IMR-90 (cell line): ENCODE measurements at regions not wholly inside any gene's neighbourhood (a gene's known extent, or its start where the extent isn't known, plus 50 kb on each side); places are given as distances from the start of the nearest gene placed in this dataset.

Source experiments
- ATAC-seq: fragments of 200-7000 bp; cut with Tn5 transposase; 2 replicates; pipeline ENCODE4 v1.9.1; 2020; ENCODE audit warnings: low read depth, mild to moderate bottlenecking, moderate library complexity
- BruUV-seq: library from RNA; stranded (reverse); fragments of 400-500 nt; replicated peaks from 2 replicates; lab custom pipeline; 2021; lab: Mats Ljungman, UMichigan
- CTCF ChIA-PET: fragments of 300-600 bp; formaldehyde crosslinking; extraction: SDS; loops from one replicate; lab custom pipeline; 2021; ENCODE audit warnings: antibody characterized with exemption; lab: Yijun Ruan, JAX
- POLR2A ChIA-PET: fragments of 300-600 bp; sonication (Branson Sonifier 250); formaldehyde crosslinking; loops from one replicate; lab custom pipeline; 2022; ENCODE audit warnings: antibody characterized with exemption; ENCODE audit not compliant: unreplicated experiment; lab: Charles Lee
- DNase-seq: peaks from one replicate; pipeline ENCODE4 v3.0.0; 2013
- H2AFZ ChIP-seq: replicated peaks from 2 replicates; pipeline ENCODE3; 2013; ENCODE audit warnings: low read length, mild to moderate bottlenecking; ENCODE audit not compliant: poor library complexity
- H2AK5ac ChIP-seq: 2 replicates; pipeline ENCODE4 v1.6.1; 2013; ENCODE audit warnings: low read depth, low read length, inconsistent platforms
- H2AK9ac ChIP-seq: replicated peaks from 2 replicates; pipeline ENCODE3; 2013; ENCODE audit warnings: mild to moderate bottlenecking, low read depth, low read length, moderate library complexity; ENCODE audit not compliant: poor library complexity
- H2BK120ac ChIP-seq: 2 replicates; pipeline ENCODE4 v1.6.1; 2013; ENCODE audit warnings: low read depth, low read length, inconsistent platforms
- H2BK15ac ChIP-seq: 3 replicates; pipeline ENCODE4 v1.6.1; 2013; ENCODE audit warnings: low read depth, low read length, inconsistent platforms
- H2BK20ac ChIP-seq: 2 replicates; pipeline ENCODE4 v1.6.1; 2013; ENCODE audit warnings: low read depth, mild to moderate bottlenecking, inconsistent platforms, low read length, moderate library complexity
- H2BK5ac ChIP-seq: 2 replicates; pipeline ENCODE4 v1.6.1; 2013; ENCODE audit warnings: mild to moderate bottlenecking, low read depth, low read length, inconsistent platforms; ENCODE audit not compliant: poor library complexity, severe bottlenecking
- H3K14ac ChIP-seq: replicated peaks from 2 replicates; pipeline ENCODE4 v1.6.1; 2013; ENCODE audit warnings: low read depth, low read length, inconsistent platforms
- H3K18ac ChIP-seq: 2 replicates; pipeline ENCODE4 v1.6.1; 2013; ENCODE audit warnings: low read depth, low read length, control low read depth
- H3K23ac ChIP-seq: 2 replicates; pipeline ENCODE4 v1.6.1; 2013; ENCODE audit warnings: low read depth, low read length, inconsistent platforms
- H3K27ac ChIP-seq: 2 replicates; pipeline ENCODE4 v1.5.1; 2013; ENCODE audit warnings: mild to moderate bottlenecking, control low read depth, low read length; ENCODE audit not compliant: insufficient read depth
- H3K27me3 ChIP-seq: 2 replicates; pipeline ENCODE4 v1.6.1; 2013; ENCODE audit warnings: low read length; ENCODE audit not compliant: control insufficient read depth, insufficient read depth
- H3K36me3 ChIP-seq: 2 replicates; pipeline ENCODE4 v1.6.1; 2013; ENCODE audit warnings: low read length, mixed read lengths; ENCODE audit not compliant: control insufficient read depth, insufficient read depth
- H3K4ac ChIP-seq: 2 replicates; pipeline ENCODE4 v1.6.1; 2013; ENCODE audit warnings: low read depth, low read length, inconsistent platforms
- H3K4me1 ChIP-seq: 2 replicates; pipeline ENCODE4 v1.6.1; 2013; ENCODE audit warnings: low read length, mixed read lengths; ENCODE audit not compliant: control insufficient read depth, insufficient read depth
- H3K4me2 ChIP-seq: 2 replicates; pipeline ENCODE4 v1.6.1; 2013; ENCODE audit warnings: low read depth, mild to moderate bottlenecking, control low read depth, low read length, moderate library complexity
- H3K4me3 ChIP-seq: 2 replicates; pipeline ENCODE4 v1.5.1; 2013; ENCODE audit warnings: low read depth, mild to moderate bottlenecking, control low read depth, low read length, moderate library complexity; ENCODE audit not compliant: insufficient read depth
- H3K56ac ChIP-seq: 2 replicates; pipeline ENCODE4 v1.6.1; 2013; ENCODE audit warnings: low read length, inconsistent platforms; ENCODE audit not compliant: insufficient read depth; ENCODE audit errors: extremely low read depth
- H3K79me1 ChIP-seq, 2 experiments: 2 replicates each; pipeline ENCODE4 v1.6.1; 2013; ENCODE audit warnings: low read length in 2 of 2, inconsistent platforms in 1 of 2, low read depth in 1 of 2
- H3K9ac ChIP-seq: 2 replicates; pipeline ENCODE4 v1.6.1; 2013; ENCODE audit warnings: low read depth, low read length, control low read depth
- H3K9me1 ChIP-seq: 2 replicates; pipeline ENCODE4 v1.6.1; 2013; ENCODE audit warnings: low read length, inconsistent platforms; ENCODE audit not compliant: insufficient read depth
- H3K9me3 ChIP-seq: 2 replicates; pipeline ENCODE4 v1.6.1; 2013; ENCODE audit warnings: low read length; ENCODE audit not compliant: control insufficient read depth, insufficient read depth
- H4K20me1 ChIP-seq: 2 replicates; pipeline ENCODE4 v1.6.1; 2013; ENCODE audit warnings: low read length, inconsistent platforms; ENCODE audit not compliant: insufficient read depth
- H4K5ac ChIP-seq: 2 replicates; pipeline ENCODE4 v1.6.1; 2013; ENCODE audit warnings: mild to moderate bottlenecking, low read depth, low read length, control low read depth
- H4K8ac ChIP-seq, 2 experiments: 2 replicates each; pipeline ENCODE4 v1.6.1; 2013; ENCODE audit warnings: low read depth in 2 of 2, low read length in 2 of 2, control low read depth in 1 of 2, inconsistent platforms in 1 of 2
- H4K91ac ChIP-seq: 2 replicates; pipeline ENCODE4 v1.6.1; 2013; ENCODE audit warnings: low read depth, low read length, inconsistent platforms; ENCODE audit not compliant: insufficient read depth
- CTCF ChIP-seq: conservative IDR thresholded peaks from 2 replicates; pipeline ENCODE4 v1.5.1; 2012; ENCODE audit warnings: mild to moderate bottlenecking, low read depth, low read length, improper control_type of control experiment
- FOS ChIP-seq: fragments of 150-350 bp; IDR thresholded peaks from 2 replicates; pipeline ENCODE4 v1.6.1; 2016; ENCODE audit warnings: low read depth, low read length
- MAFK ChIP-seq: IDR thresholded peaks from 2 replicates; pipeline ENCODE4 v1.6.1; 2012; ENCODE audit warnings: low read depth, low read length, improper control_type of control experiment
- MAZ ChIP-seq: IDR thresholded peaks from 2 replicates; pipeline ENCODE4 v1.6.1; 2012; ENCODE audit warnings: low read depth, mild to moderate bottlenecking, low read length, improper control_type of control experiment, moderate library complexity, borderline replicate concordance
- MXI1 ChIP-seq: IDR thresholded peaks from 2 replicates; pipeline ENCODE4 v1.6.1; 2012; ENCODE audit warnings: low read depth, mild to moderate bottlenecking, low read length, moderate library complexity, borderline replicate concordance
- NFE2L2 ChIP-seq: fragments of 150-350 bp; IDR thresholded peaks from 2 replicates; pipeline ENCODE4 v1.6.1; 2016; ENCODE audit warnings: low read depth, mild to moderate bottlenecking, low read length
- POLR2A ChIP-seq: IDR thresholded peaks from 2 replicates; pipeline ENCODE4 v1.6.1; 2012; ENCODE audit warnings: mild to moderate bottlenecking, low read depth, low read length
- RCOR1 ChIP-seq: IDR thresholded peaks from 2 replicates; pipeline ENCODE4 v1.6.1; 2012; ENCODE audit warnings: mild to moderate bottlenecking, low read length, improper control_type of control experiment; ENCODE audit not compliant: insufficient replicate concordance
- RFX5 ChIP-seq: IDR thresholded peaks from 2 replicates; pipeline ENCODE4 v1.8.0; 2012; ENCODE audit warnings: low read depth, mild to moderate bottlenecking, low read length, moderate library complexity
- WGBS, 2 experiments: methylation state at CpG; one replicate each; pipeline versions ENCODE4 v1.1.5 to v1.1.7; 2013; ENCODE audit warnings: missing lambda C conversion rate in 2 of 2; ENCODE audit not compliant: insufficient read length in 1 of 2; ENCODE audit errors: extremely low coverage in 2 of 2; 5-methylcytosine and 5-hydroxymethylcytosine counted together
- dilution Hi-C: fragments of 300-500 bp; cut with HindIII; formaldehyde crosslinking; loops from one replicate; pipeline ENCODE4 v1.14.3; 2018; ENCODE audit warnings: low sequenced_read_pairs; ENCODE audit not compliant: unreplicated experiment
- in situ Hi-C: fragments of 300-500 bp; cut with MboI; formaldehyde crosslinking; loops from 3 replicates; pipeline ENCODE4 v1.14.3; 2019; ENCODE audit warnings: low sequenced_read_pairs, inconsistent platforms, mixed read lengths
- intact Hi-C: fragments of 100-400 bp; cut with micrococcal nuclease; formaldehyde crosslinking; loops from 2 replicates; pipeline ENCODE4 v1.10.0; 2022
- TF ChIP-seq, protein P1 (sequence below): fragments of 150-350 bp; IDR thresholded peaks from 2 replicates; pipeline ENCODE4 v1.6.1; 2016; ENCODE audit warnings: low read depth, mild to moderate bottlenecking, low read length, moderate library complexity, borderline replicate concordance

DNA sequence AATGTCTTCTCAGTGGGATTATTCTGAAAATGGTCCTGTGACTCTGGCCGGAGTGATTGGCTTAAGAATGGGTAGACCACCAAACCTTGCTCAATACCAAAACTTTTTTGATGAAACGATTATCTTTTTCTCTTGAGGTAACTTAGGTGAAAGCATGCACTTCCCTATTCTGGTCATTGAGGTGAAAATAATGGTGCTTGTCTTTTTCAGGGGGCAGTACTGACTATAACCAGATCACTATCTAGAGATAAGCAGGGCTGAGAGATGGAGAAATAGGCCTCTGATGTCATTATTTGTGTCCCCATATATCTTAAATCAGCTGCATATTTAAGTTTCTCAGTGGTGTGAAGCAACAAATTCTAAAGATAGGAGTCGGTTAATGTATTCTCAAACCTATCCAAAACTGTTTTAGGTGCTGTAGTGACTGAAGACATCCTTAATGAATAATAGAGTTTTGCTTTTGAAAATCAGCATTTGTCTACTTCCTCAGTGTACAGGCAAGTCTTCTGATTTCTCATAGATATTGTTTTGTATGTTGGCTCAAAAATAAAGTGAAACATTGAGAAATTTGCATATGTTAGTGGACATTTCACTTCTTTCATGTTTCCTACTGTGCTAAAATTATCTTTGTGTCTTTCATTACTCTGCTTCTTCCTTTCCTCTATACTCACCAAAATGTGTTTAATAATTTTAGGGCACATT lies 735.3 kb upstream of the ADGRL4 start:
- Histone ChIP-seq H4K91ac (no peak overlapping the region), H3K27me3 (no peaks in the 10 kb centered on the region), H2BK120ac (no peak overlapping the region), H2AFZ (no peak overlapping the region), H2BK5ac (no peak overlapping the region), H3K9me3 (no peaks in the 10 kb centered on the region), H3K4ac (no peak overlapping the region), H4K8ac (no peak overlapping the region), H3K9ac (no peak overlapping the region), H2BK20ac (no peak overlapping the region), H3K14ac (no peak overlapping the region), H2AK9ac (no peak overlapping the region), H2BK15ac (no peak overlapping the region), H3K56ac (no peak overlapping the region), H3K36me3 (no peaks in the 10 kb centered on the region), H4K5ac (no peak overlapping the region), H3K23ac (no peak overlapping the region), H3K27ac (no peak overlapping the region), H3K18ac (no peak overlapping the region), H3K4me3 (no peak overlapping the region), H3K9me1 (no peaks in the 10 kb centered on the region), H3K4me1 (no peaks in the 10 kb centered on the region), H2AK5ac (no peak overlapping the region), H3K4me2 (no peak overlapping the region), H4K20me1 (no peaks in the 10 kb centered on the region), H3K79me1 (no peaks in the 10 kb centered on the region)
- ChIA-PET POLR2A (no interaction called here), CTCF (no interaction called here)
- intact Hi-C loops, result no loop called here
- no CpG with 5 or more reads among the region's 3 CpGs for WGBS, 2 experiments
- DNase-seq (no peak), ATAC-seq (no peak)
- TF ChIP-seq FOS (no peak), RFX5 (no peak), MAFK (no peak), RCOR1 (no peak), POLR2A (no peak), MXI1 (no peak), MAZ (no peak), NFE2L2 (no peak), CTCF (no peak)
- TF ChIP-seq, protein P1, sequence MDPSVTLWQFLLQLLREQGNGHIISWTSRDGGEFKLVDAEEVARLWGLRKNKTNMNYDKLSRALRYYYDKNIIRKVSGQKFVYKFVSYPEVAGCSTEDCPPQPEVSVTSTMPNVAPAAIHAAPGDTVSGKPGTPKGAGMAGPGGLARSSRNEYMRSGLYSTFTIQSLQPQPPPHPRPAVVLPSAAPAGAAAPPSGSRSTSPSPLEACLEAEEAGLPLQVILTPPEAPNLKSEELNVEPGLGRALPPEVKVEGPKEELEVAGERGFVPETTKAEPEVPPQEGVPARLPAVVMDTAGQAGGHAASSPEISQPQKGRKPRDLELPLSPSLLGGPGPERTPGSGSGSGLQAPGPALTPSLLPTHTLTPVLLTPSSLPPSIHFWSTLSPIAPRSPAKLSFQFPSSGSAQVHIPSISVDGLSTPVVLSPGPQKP, result no peak
- no TSS peak for BruUV-seq
- in situ Hi-C loops, result no loop called here
- dilution Hi-C loops, result no loop called here
